Activated T-helper 1 cell treated with Interleukin-2 at 50 U/mL for 16 hours (primary cell): ENCODE measurements at regions not wholly inside any gene's neighbourhood (a gene's known extent, or its start where the extent isn't known, plus 50 kb on each side); places are given as distances from the start of the nearest gene placed in this dataset.

Source experiments
- DNase-seq: peaks from one replicate; pipeline ENCODE4 v3.0.0-alpha.2; 2020; ENCODE audit warnings: low read depth

- DNase-seq: no peak
These were observed 267.9 kb upstream of the PKDCC start for GRCh38 chr2:41779888-41780287.

- no peak for DNase-seq
These were observed 265.3 kb upstream of the PKDCC start for GRCh38 chr2:41782306-41783158.

DNA sequence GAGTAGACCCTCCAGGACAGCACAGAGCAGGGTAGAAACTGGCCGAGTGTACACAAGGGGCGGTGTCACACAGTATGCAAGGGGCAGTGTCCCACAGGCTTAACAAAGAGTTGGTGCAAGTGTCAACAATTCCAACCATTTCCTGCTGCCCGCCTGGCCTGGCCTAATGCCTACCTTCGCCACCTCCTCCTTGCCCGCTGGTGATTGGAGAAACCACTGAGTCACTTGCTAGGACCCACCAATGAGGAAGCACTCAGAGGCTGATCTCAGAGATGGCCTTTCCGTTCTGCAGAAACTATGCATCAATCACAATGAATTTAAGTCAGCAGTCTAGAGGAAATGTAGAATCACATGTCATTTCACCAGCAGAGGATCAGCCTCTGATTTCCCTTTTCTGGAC is 263.3 kb upstream of the PKDCC start:
- DNase-seq: no peak

DNA sequence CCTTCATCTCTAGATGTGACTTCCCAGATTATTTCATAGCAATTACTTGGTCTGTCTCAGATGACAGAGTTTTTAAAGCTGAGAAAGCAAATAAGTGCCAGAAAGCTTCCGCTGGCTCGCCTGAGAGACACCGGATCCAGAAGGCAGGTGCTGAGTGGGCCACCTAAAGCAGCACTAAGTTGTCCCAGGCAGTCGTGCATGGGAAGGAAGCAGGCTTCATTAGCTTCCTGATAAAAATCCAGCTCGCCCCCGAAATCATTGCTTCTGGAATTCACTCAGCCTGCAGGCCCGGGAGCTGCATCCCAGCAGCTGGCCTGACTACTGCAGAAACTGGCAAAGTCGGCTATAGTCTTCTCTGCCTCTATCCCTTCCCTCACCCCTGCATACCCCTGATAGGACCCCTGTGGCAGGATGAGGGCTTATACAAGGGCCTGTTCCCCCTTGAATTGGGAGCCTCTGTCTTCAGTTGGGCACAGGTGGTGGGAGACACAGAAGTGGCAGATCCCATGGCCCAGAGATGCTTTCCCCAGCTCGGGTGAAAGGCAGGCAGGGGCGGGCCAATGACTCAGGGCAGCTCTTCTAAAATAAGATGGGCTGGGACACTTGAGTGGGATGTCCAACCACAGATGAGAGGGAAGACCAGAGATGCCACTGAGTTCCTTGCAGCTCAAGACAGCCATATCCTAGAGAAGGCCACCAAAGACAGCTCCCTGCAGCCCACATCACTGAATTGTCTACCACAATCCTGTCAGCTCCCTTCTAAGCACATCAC is 262.4 kb upstream of the PKDCC start:
- no peak for DNase-seq

GRCh38 chr2:41791523-41791922 is 256.3 kb upstream of the PKDCC start:
- DNase-seq: no peak

GRCh38 chr2:41803361-41803760 is 244.5 kb upstream of the PKDCC start:
- DNase-seq: no peak

DNA sequence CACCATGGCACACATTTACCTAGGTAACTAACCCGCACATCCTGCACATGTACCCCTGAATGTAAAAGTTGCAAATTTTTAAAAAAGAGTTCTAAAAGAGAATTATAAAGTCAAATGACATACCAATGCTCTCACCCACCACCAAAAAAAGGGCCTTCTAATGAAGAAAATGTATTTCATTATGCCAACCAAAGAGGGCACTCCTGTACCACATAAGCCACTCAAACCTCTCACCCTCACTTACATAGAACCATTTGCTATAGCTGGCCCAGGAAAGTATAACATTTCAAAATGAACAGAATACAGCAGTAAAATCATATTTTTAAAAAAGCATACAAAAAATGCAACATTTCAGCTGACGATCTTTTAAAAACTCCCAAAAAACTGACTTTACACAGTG is 241.5 kb upstream of the PKDCC start:
- DNase-seq: no peak

DNA sequence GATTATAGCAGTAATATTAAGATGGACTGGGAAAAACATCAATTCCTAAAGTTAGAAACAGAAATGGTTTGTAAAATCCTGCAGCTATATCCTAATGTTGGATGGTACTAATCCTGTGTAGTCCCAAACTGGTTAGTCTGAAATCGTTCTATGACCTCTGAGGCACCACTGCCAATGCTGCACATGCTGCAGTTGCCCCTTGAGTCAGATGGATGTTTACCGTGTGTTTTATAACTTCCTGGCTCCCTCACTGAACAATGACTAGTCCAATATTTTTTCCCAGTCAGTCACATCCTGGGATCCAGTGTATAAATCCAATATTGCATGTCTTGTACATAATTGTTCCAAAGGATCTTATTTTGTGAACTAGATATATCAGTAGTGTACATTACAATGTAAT is 226.7 kb upstream of the PKDCC start:
- DNase-seq: no peak

DNA sequence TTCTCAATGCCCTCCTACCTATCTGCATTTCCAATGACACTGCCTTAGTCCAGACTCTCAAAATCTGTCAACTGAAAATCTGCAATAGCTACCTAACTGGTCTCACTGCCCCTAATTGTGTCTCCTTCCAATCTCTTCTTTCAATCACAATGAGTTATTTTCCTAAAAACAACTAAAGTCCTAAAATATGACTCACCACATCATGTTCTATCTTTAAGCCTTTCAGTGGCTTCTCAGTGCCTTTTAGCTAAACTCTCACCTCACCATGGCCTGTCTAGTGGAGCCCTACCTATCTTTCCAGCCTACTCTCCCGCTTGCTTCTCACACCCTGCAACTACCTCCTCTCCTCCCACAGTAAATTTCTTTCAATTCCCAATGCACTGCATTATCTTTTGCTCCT is 220.9 kb upstream of the PKDCC start:
- DNase-seq: no peak

- no peak for DNase-seq
These were observed 220.4 kb upstream of the PKDCC start for GRCh38 chr2:41827354-41827971.

DNA sequence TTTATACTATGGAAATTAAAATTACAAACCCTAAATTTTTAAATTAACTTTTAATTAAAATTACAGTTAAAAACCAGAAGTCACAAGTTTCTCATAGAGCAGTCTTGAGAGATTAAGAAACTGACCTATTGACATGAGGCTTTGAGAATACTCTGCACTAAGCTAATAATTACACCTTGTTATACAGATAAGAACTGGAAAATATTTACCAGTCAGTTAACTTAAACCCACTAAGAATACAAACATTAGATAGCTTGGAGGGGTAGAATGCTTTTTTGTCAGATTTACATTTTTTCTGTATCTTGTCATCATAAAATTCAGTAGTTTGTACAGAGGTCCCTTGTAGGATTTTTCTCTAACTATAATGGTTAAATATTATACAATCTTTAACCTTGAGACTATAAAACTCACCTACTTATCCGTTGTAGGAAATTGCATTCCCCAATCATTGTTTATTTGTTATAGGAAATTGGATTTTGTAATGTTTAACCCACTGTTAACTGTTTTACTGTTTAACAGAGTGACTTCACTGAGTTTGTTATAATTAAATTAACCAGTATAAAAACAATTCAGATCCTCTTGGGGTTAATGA is 219.7 kb upstream of the PKDCC start:
- no peak for DNase-seq

DNA sequence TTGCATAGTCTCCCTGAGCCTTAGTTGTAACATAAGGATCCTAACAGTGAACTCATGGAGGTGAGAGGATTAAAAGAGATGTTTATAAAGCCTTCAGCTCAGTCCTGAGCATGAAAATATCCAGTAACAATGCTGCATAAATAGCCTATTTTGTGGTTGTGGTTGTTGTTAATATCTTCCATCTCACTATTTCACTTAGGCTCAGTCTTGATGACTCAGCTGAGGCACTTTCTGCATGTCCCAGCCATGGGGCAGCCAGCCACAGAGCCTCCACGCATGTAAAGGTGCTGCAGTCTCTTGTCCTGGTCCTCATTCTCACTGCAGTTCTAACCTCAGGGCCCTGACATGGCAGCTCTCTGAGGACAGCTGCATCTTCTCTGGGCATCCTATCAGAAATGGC is 218.8 kb upstream of the PKDCC start:
- no peak for DNase-seq

DNA sequence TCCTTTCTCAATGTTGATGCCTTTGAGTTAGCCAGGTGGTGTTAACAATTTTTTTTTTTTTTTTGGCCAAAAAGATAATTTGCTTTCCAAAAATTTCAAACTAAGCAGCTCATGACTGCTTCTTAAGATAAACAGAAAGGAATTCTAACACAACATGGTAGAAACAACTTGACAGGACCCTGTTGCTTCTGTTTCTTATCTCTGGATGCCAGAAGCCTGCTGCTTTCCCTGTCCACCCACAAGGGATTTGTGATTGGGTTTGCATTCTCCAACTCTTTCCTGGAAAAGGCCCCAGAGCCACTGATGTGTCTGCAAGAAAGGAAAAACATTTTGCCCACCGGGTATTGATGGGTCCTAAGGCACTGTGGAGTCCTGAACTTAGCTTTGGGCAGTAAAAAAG is 217.2 kb upstream of the PKDCC start:
- DNase-seq: no peak

DNA sequence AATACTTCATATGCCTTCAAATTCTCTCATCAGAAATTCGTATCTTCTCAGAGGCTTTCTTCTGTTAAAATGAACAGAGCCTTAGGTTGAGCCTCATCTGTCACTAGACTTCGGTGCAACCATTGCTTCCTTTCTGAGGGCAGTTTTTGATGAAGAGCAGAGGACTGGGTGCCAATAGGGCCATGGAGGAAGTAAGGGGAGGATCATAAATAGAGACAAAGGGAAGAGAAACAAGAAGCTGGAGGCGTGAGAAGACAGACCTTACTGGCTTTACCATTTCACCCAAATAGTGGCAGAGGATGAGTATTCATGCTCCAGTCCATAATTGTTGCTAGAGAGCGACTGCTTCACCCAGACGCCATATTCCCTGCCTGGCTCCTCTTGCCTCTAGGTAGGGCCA is 215.6 kb upstream of the PKDCC start:
- DNase-seq: no peak

DNA sequence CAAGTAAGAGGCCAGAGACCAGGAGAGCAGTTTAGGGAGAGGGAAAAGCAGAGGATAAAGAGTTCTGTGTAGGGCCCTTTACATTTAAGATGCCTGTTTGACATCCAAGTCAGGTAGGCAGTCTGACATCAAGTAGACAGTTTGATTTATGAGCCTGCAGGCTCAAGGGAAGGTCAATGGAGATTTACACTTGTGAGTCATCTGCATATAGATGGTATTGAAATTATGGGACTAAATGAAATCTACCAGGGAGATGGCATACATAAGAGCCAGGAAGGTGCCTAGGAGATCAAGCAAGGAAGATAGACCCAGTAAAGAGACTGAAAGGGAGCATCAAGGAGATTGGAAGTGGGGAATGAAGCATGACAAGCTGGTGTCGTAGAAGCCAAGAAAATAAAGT is 212.4 kb upstream of the PKDCC start:
- DNase-seq: no peak

DNA sequence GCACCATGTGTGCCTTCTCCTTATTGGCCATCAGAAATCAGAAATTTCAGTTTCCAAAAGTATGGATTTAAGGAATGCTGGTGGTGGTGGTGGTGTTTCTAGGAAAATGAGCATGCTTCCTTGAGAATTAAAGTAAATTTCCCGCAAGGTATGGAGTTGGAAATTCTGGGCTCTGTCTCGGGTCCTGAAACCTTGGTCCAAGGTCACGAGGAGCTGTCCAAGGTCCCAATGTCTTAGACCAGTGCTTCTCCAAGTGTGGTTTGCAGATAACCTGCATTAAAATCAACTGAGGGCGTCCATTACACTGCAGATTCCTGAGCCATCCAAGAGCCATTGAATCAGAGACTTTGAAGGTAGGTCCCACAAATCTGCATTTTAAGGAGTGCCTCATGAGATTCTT is 210.9 kb upstream of the PKDCC start:
- no peak for DNase-seq

- no peak for DNase-seq
These were observed 210.2 kb upstream of the PKDCC start for GRCh38 chr2:41837610-41838009.

- DNase-seq: peak; percentile 93
These were observed 206.9 kb upstream of the PKDCC start for GRCh38 chr2:41840702-41841551.

DNA sequence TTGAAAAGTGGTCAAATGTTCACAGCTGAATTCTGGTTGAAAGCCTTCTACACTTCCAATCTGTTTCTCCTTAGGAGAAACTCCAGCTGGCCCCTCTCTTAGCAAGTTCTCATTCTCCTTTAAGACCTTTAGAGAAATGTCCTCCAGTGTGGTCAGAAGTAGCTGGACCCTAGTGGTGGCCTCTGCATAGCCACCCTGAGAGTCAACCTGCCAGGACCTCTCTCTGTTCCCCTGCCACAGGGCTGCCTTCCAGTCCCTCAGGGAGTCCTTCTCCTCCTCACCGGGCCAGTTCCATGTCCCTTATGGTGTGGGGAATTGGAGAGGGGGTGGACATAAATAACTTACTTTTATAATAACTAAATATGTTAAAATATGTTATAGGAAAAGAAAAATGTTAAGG is 200.9 kb upstream of the PKDCC start:
- DNase-seq: no peak

GRCh38 chr2:41847744-41848441 is 199.9 kb upstream of the PKDCC start:
- no peak for DNase-seq

GRCh38 chr2:41851554-41851953 is 196.3 kb upstream of the PKDCC start:
- DNase-seq: no peak
